ENCODE measurements at regions not wholly inside any gene's neighbourhood (a gene's known extent, or its start where the extent isn't known, plus 50 kb on each side); places are given as distances from the start of the nearest gene placed in this dataset.
"Not testable (repeated sequence)": the region's sequence is repeated elsewhere in the genome, so short reads cannot be mapped to it uniquely, and the experiment has no call there.

GRCh38 chr21:10367586-10367985 is 153.8 kb upstream of the TPTE start:
- not testable (repeated sequence) for DNase-seq

- not testable (repeated sequence) for DNase-seq
These were observed 153.0 kb upstream of the TPTE start for GRCh38 chr21:10368323-10368798.

GRCh38 chr21:10369289-10369688 is 152.1 kb upstream of the TPTE start:
- DNase-seq, result not testable (repeated sequence)

- DNase-seq, result not testable (repeated sequence)
These were observed 143.6 kb upstream of the TPTE start for GRCh38 chr21:10377758-10378157.

- DNase-seq, result not testable (repeated sequence)
These were observed 141.6 kb upstream of the TPTE start for GRCh38 chr21:10379816-10380215.

- not testable (repeated sequence) for DNase-seq
These were observed 139.7 kb upstream of the TPTE start for GRCh38 chr21:10381687-10382060.

- not testable (repeated sequence) for DNase-seq
These were observed 139.2 kb upstream of the TPTE start for GRCh38 chr21:10382135-10382534.

GRCh38 chr21:10382580-10382979 is 138.8 kb upstream of the TPTE start:
- DNase-seq, result not testable (repeated sequence)

- not testable (repeated sequence) for DNase-seq
These were observed 137.8 kb upstream of the TPTE start for GRCh38 chr21:10383571-10383970.

GRCh38 chr21:10384304-10384861 is 137.0 kb upstream of the TPTE start:
- DNase-seq, result not testable (repeated sequence)

GRCh38 chr21:10385202-10385601 is 136.2 kb upstream of the TPTE start:
- DNase-seq, result not testable (repeated sequence)

GRCh38 chr21:10385898-10386527 is 135.4 kb upstream of the TPTE start:
- not testable (repeated sequence) for DNase-seq

- not testable (repeated sequence) for DNase-seq
These were observed 133.5 kb upstream of the TPTE start for GRCh38 chr21:10387692-10388450.

- not testable (repeated sequence) for DNase-seq
These were observed 132.8 kb upstream of the TPTE start for GRCh38 chr21:10388625-10389024.

- not testable (repeated sequence) for DNase-seq
These were observed 129.1 kb upstream of the TPTE start for GRCh38 chr21:10392301-10392700.

GRCh38 chr21:10395963-10396362 is 125.4 kb upstream of the TPTE start:
- DNase-seq, result not testable (repeated sequence)

GRCh38 chr21:10397495-10397915 is 123.9 kb upstream of the TPTE start:
- DNase-seq, result not testable (repeated sequence)

- DNase-seq, result not testable (repeated sequence)
These were observed 122.5 kb upstream of the TPTE start for GRCh38 chr21:10398692-10399489.

GRCh38 chr21:10400622-10401361 is 120.6 kb upstream of the TPTE start:
- DNase-seq, result not testable (repeated sequence)

- DNase-seq, result not testable (repeated sequence)
These were observed 118.9 kb upstream of the TPTE start for GRCh38 chr21:10402461-10402860.

- DNase-seq, result not testable (repeated sequence)
These were observed 116.1 kb upstream of the TPTE start for GRCh38 chr21:10405331-10405730.

- DNase-seq, result not testable (repeated sequence)
These were observed 111.6 kb upstream of the TPTE start for GRCh38 chr21:10409786-10410185.

All from T-helper 2 cell (primary cell).